Retinal pigment epithelial cell (primary cell): ENCODE measurements at regions not wholly inside any gene's neighbourhood (a gene's known extent, or its start where the extent isn't known, plus 50 kb on each side); places are given as distances from the start of the nearest gene placed in this dataset.

Experiments used
- DNase-seq: peaks from one replicate; pipeline ENCODE4 v3.0.0-alpha.2; 2010; ENCODE audit warnings: low read depth
- H3K4me3 ChIP-seq: 2 replicates; pipeline ENCODE4 v1.5.1; 2011; ENCODE audit warnings: mild to moderate bottlenecking, low read length, control low read depth, moderate library complexity
- CTCF ChIP-seq: conservative IDR thresholded peaks from 2 replicates; pipeline ENCODE4 v1.5.1; 2011; ENCODE audit warnings: low read depth, low read length, control low read depth, inconsistent platforms

GRCh38 chr12:66960006-66960405, 281.1 kb upstream of the GRIP1 start:
- DNase-seq = no peak
- TF ChIP-seq CTCF = no peak
- H3K4me3 ChIP-seq = no peak overlapping the region

- DNase-seq = no peak
- TF ChIP-seq CTCF = no peak
- H3K4me3 ChIP-seq = no peak overlapping the region
These were observed 282.1 kb upstream of the GRIP1 start for GRCh38 chr12:66960704-66961690.

- DNase-seq = no peak
- H3K4me3 ChIP-seq = no peak overlapping the region
- no peak for TF ChIP-seq CTCF
These were observed 283.4 kb upstream of the GRIP1 start for GRCh38 chr12:66962290-66962689.

GRCh38 chr12:66963901-66964300, 285.0 kb upstream of the GRIP1 start:
- no peak for DNase-seq
- H3K4me3 ChIP-seq = no peak overlapping the region
- no peak for TF ChIP-seq CTCF

- peak; percentile 59 for DNase-seq
- no peak for TF ChIP-seq CTCF
- H3K4me3 ChIP-seq = no peak overlapping the region
These were observed 285.8 kb upstream of the GRIP1 start for GRCh38 chr12:66964629-66965028.

- no peak for TF ChIP-seq CTCF
- H3K4me3 ChIP-seq = no peak overlapping the region
- no peak for DNase-seq
These were observed 286.7 kb upstream of the GRIP1 start for GRCh38 chr12:66965621-66966020.

- no peak overlapping the region for H3K4me3 ChIP-seq
- TF ChIP-seq CTCF = no peak
- DNase-seq = no peak
These were observed 292.9 kb upstream of the GRIP1 start for GRCh38 chr12:66971816-66972215.
